ENCODE measurements at regions not wholly inside any gene's neighbourhood (a gene's known extent, or its start where the extent isn't known, plus 50 kb on each side); places are given as distances from the start of the nearest gene placed in this dataset.

DNA sequence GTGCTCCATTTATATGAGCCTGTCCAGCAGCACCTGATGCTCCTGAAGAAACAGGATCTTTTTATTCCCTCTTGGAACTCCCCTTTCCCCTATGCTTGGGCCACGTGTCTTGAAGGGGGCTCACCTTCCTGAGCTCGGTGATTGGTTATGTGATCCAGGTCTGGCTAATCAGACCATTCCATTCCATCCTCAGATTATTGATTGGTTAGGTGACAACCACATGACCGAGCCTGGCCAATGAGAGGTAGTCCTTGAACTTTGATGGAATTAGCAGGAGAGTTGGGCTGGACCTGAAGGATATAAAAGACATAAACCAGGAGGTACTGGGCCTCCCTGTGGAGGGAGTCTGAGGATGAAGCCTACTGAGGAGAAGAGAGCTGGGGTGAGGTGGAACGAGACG, 216.6 kb upstream of the LHX5 start:
- TF ChIP-seq, protein P1, sequence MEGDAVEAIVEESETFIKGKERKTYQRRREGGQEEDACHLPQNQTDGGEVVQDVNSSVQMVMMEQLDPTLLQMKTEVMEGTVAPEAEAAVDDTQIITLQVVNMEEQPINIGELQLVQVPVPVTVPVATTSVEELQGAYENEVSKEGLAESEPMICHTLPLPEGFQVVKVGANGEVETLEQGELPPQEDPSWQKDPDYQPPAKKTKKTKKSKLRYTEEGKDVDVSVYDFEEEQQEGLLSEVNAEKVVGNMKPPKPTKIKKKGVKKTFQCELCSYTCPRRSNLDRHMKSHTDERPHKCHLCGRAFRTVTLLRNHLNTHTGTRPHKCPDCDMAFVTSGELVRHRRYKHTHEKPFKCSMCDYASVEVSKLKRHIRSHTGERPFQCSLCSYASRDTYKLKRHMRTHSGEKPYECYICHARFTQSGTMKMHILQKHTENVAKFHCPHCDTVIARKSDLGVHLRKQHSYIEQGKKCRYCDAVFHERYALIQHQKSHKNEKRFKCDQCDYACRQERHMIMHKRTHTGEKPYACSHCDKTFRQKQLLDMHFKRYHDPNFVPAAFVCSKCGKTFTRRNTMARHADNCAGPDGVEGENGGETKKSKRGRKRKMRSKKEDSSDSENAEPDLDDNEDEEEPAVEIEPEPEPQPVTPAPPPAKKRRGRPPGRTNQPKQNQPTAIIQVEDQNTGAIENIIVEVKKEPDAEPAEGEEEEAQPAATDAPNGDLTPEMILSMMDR (IDR thresholded peaks at IDR 0.05), result no peak
- TF ChIP-seq POLR2A (IDR thresholded peaks at IDR 0.05), result no peak
